Neural crest cell (in vitro differentiated cells): ENCODE measurements at regions not wholly inside any gene's neighbourhood (a gene's known extent, or its start where the extent isn't known, plus 50 kb on each side); places are given as distances from the start of the nearest gene placed in this dataset.
"Not testable (repeated sequence)": the region's sequence is repeated elsewhere in the genome, so short reads cannot be mapped to it uniquely, and the experiment has no call there.

ENCODE experiments used
- DNase-seq: peaks from one replicate; pipeline ENCODE4 v3.0.0; 2021; ENCODE audit warnings: low read depth, mixed read lengths, low spot score
- H3K27ac Mint-ChIP-seq: one replicate; pipeline ENCODE4 v1.8.0; 2021; ENCODE audit warnings: mild to moderate bottlenecking, mixed read lengths; ENCODE audit not compliant: unreplicated experiment
- H3K27me3 Mint-ChIP-seq: 2 replicates; pipeline ENCODE4 v1.8.0; 2021; ENCODE audit warnings: low read depth, mild to moderate bottlenecking, mixed read lengths
- H3K36me3 Mint-ChIP-seq: 2 replicates; pipeline ENCODE4 v1.8.0; 2021; ENCODE audit warnings: low read depth, mild to moderate bottlenecking, mixed read lengths
- H3K4me1 Mint-ChIP-seq: 2 replicates; pipeline ENCODE4 v1.8.0; 2021; ENCODE audit warnings: mixed read lengths
- H3K4me3 Mint-ChIP-seq: one replicate; pipeline ENCODE4 v1.8.0; 2021; ENCODE audit warnings: mild to moderate bottlenecking, mixed read lengths
- H3K9me3 Mint-ChIP-seq: 2 replicates; pipeline ENCODE4 v1.8.0; 2021; ENCODE audit warnings: mixed read lengths
- TF ChIP-seq, protein P1 (sequence below): fragments of 200-600 bp; sonication (generic); conservative IDR thresholded peaks from 2 replicates; pipeline ENCODE4 v1.5.0; 2021; ENCODE audit warnings: antibody characterized with exemption, mild to moderate bottlenecking

- H3K4me1 Mint-ChIP-seq, result peaks cover 5% of the 10 kb centered on the region
- H3K4me3 Mint-ChIP-seq, result no peak overlapping the region
- no peak for DNase-seq
- no peaks in the 10 kb centered on the region for H3K36me3 Mint-ChIP-seq
- H3K27me3 Mint-ChIP-seq, result no peaks in the 10 kb centered on the region
- TF ChIP-seq, protein P1, sequence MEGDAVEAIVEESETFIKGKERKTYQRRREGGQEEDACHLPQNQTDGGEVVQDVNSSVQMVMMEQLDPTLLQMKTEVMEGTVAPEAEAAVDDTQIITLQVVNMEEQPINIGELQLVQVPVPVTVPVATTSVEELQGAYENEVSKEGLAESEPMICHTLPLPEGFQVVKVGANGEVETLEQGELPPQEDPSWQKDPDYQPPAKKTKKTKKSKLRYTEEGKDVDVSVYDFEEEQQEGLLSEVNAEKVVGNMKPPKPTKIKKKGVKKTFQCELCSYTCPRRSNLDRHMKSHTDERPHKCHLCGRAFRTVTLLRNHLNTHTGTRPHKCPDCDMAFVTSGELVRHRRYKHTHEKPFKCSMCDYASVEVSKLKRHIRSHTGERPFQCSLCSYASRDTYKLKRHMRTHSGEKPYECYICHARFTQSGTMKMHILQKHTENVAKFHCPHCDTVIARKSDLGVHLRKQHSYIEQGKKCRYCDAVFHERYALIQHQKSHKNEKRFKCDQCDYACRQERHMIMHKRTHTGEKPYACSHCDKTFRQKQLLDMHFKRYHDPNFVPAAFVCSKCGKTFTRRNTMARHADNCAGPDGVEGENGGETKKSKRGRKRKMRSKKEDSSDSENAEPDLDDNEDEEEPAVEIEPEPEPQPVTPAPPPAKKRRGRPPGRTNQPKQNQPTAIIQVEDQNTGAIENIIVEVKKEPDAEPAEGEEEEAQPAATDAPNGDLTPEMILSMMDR, result no peak
- H3K9me3 Mint-ChIP-seq, result no peaks in the 10 kb centered on the region
- H3K27ac Mint-ChIP-seq, result no peak overlapping the region
Measured at GRCh38 chr3:106447723-106448301, 579.0 kb upstream of the CBLB start.

DNA sequence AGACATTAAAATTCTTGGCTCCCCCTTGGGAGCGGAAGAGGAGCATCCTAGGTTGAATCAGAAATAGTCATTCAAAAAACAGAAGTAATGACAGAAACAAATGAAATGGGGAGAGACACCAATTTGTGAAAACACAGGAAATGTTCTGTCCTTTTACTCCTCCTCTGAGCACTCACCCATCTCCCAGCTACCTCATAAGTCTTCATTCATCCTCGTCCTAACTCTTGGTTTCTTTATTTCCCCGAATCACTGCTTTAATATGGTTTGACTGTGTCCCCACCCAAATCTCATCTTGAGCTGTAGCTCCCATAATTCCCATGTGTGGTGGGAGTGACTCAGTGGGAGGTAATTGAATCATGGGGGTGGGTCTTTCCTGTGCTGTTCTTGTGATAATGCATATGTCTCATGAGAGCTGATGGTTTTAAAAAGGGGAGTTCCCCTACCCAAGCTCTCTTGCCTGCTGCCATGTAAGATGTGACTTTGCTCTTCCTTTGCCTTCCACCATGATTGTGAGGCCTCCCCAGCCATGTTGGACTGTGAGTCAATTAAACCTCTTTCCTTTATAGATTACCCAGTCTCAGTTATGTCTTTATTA lies 579.7 kb upstream of the CBLB start:
- H3K36me3 Mint-ChIP-seq, H3K27me3 Mint-ChIP-seq, H3K27ac Mint-ChIP-seq, H3K9me3 Mint-ChIP-seq, H3K4me3 Mint-ChIP-seq, H3K4me1 Mint-ChIP-seq, DNase-seq: not testable (repeated sequence)

- DNase-seq, result no peak
- Mint-ChIP-seq H3K27ac (no peak overlapping the region), H3K9me3 (peaks cover 2% of the 10 kb centered on the region), H3K4me1 (peaks cover 5% of the 10 kb centered on the region), H3K27me3 (no peaks in the 10 kb centered on the region), H3K36me3 (no peaks in the 10 kb centered on the region), H3K4me3 (no peak overlapping the region)
- TF ChIP-seq, protein P1, result no peak
Measured at GRCh38 chr3:106452096-106452495, 583.3 kb upstream of the CBLB start.

GRCh38 chr3:106454497-106454896 lies 585.7 kb upstream of the CBLB start:
- Mint-ChIP-seq H3K9me3 (peaks cover 2% of the 10 kb centered on the region), H3K36me3 (no peaks in the 10 kb centered on the region), H3K4me1 (peaks cover 5% of the 10 kb centered on the region), H3K27ac (no peak overlapping the region), H3K4me3 (no peak overlapping the region), H3K27me3 (no peaks in the 10 kb centered on the region)
- TF ChIP-seq, protein P1, result no peak
- no peak for DNase-seq

- no peak for DNase-seq
- Mint-ChIP-seq H3K4me1 (peaks cover under 1% of the 10 kb centered on the region), H3K36me3 (no peaks in the 10 kb centered on the region), H3K9me3 (peaks cover 2% of the 10 kb centered on the region), H3K4me3 (no peak overlapping the region), H3K27ac (no peak overlapping the region), H3K27me3 (no peaks in the 10 kb centered on the region)
- TF ChIP-seq, protein P1, result no peak
Measured at GRCh38 chr3:106457281-106458180, 588.7 kb upstream of the CBLB start.

GRCh38 chr3:106458952-106459351 lies 590.1 kb upstream of the CBLB start:
- H3K4me3 Mint-ChIP-seq, result no peak overlapping the region
- peaks cover 2% of the 10 kb centered on the region for H3K9me3 Mint-ChIP-seq
- no peaks in the 10 kb centered on the region for H3K4me1 Mint-ChIP-seq
- H3K27me3 Mint-ChIP-seq, result no peaks in the 10 kb centered on the region
- no peak overlapping the region for H3K27ac Mint-ChIP-seq
- TF ChIP-seq, protein P1, result no peak
- DNase-seq, result no peak
- H3K36me3 Mint-ChIP-seq, result no peaks in the 10 kb centered on the region
